BLaER1 (cell line): ENCODE measurements at regions not wholly inside any gene's neighbourhood (a gene's known extent, or its start where the extent isn't known, plus 50 kb on each side); places are given as distances from the start of the nearest gene placed in this dataset.

Source experiments
- H3K27ac ChIP-seq: shearing (Covaris generic); formaldehyde crosslinking; 2 replicates; pipeline ENCODE4 v1.8.1; 2022
- H3K27me3 ChIP-seq: shearing (Covaris generic); formaldehyde crosslinking; 2 replicates; pipeline ENCODE4 v1.8.1; 2022
- H3K36me3 ChIP-seq: shearing (Covaris generic); formaldehyde crosslinking; 2 replicates; pipeline ENCODE4 v1.8.1; 2022
- H3K4me1 ChIP-seq: shearing (Covaris generic); formaldehyde crosslinking; 2 replicates; pipeline ENCODE4 v1.8.1; 2022
- H3K4me2 ChIP-seq: shearing (Covaris generic); formaldehyde crosslinking; 2 replicates; pipeline ENCODE4 v1.8.1; 2022
- H3K4me3 ChIP-seq: shearing (Covaris generic); formaldehyde crosslinking; 2 replicates; pipeline ENCODE4 v1.8.1; 2022
- H3K9ac ChIP-seq: shearing (Covaris generic); formaldehyde crosslinking; 2 replicates; pipeline ENCODE4 v1.8.1; 2022
- H3K9me3 ChIP-seq: shearing (Covaris generic); formaldehyde crosslinking; 2 replicates; pipeline ENCODE4 v1.8.1; 2022
- H4K20me1 ChIP-seq: shearing (Covaris generic); formaldehyde crosslinking; 2 replicates; pipeline ENCODE4 v1.8.1; 2022
- Cebpa-rat ChIP-seq: shearing (Covaris generic); IDR thresholded peaks from 2 replicates; pipeline ENCODE4 v1.8.1; 2022

DNA sequence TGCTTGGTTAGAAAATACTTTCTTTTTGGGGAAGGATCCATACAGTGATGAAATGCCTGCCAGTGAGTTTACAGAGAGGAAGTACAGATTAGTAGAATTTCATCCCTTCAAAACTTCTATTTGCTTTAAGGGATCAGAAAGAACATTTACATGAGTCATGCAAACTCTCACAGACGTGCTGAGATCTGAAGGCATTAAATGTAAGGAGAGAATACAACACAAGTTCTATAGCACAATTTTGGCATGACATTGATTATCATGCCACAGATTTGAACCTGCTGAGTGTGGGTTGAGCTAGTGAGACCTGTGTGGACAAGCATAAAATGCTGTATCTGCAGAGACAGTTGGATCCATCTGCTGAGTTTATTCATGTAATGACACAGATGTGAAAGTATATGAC, 613.6 kb upstream of the SEMA6A start:
- no peaks in the 10 kb centered on the region for H3K36me3 ChIP-seq
- no peak for TF ChIP-seq Cebpa-rat

DNA sequence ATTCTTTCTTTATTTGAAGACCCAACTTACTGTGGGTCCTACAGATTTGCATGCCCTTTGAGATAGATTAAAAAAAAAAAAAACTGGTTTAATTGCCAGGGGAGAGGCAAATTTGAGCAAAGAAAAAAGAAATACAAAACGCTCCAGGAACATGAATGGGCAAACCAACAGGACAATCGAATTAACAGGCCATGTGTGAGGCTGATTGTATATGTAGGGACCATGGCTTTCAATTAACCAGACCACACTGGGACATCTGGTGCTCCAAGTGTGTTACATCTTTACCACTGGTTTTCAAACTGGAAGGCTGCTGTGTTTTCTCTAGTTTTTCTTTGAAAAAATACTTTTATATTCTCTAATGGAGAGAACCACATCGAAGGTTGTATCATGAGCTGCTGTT, 612.1 kb upstream of the SEMA6A start:
- Histone ChIP-seq H4K20me1 (no peaks in the 10 kb centered on the region), H3K4me2 (no peak overlapping the region), H3K27ac (no peak overlapping the region), H3K27me3 (no peaks in the 10 kb centered on the region), H3K4me1 (no peaks in the 10 kb centered on the region), H3K9ac (no peak overlapping the region), H3K4me3 (no peak overlapping the region), H3K36me3 (no peaks in the 10 kb centered on the region), H3K9me3 (no peaks in the 10 kb centered on the region)
- TF ChIP-seq Cebpa-rat: no peak

More for the DNA sequence above, 613.6 kb upstream of the SEMA6A start:
- no peaks in the 10 kb centered on the region for H4K20me1 ChIP-seq
- H3K9me3 ChIP-seq: no peaks in the 10 kb centered on the region
- no peaks in the 10 kb centered on the region for H3K4me1 ChIP-seq
- no peak overlapping the region for H3K4me2 ChIP-seq
- no peak overlapping the region for H3K9ac ChIP-seq
- H3K27me3 ChIP-seq: no peaks in the 10 kb centered on the region
- H3K27ac ChIP-seq: no peak overlapping the region
- H3K4me3 ChIP-seq: no peak overlapping the region

- no peaks in the 10 kb centered on the region for H3K36me3 ChIP-seq
- no peak overlapping the region for H3K4me3 ChIP-seq
- H4K20me1 ChIP-seq: no peaks in the 10 kb centered on the region
- H3K27ac ChIP-seq: no peak overlapping the region
- H3K4me1 ChIP-seq: no peaks in the 10 kb centered on the region
- no peaks in the 10 kb centered on the region for H3K27me3 ChIP-seq
- no peak for TF ChIP-seq Cebpa-rat
- H3K4me2 ChIP-seq: no peak overlapping the region
- H3K9ac ChIP-seq: no peak overlapping the region
- no peaks in the 10 kb centered on the region for H3K9me3 ChIP-seq
These were observed 608.7 kb upstream of the SEMA6A start for GRCh38 chr5:117183326-117183725.

DNA sequence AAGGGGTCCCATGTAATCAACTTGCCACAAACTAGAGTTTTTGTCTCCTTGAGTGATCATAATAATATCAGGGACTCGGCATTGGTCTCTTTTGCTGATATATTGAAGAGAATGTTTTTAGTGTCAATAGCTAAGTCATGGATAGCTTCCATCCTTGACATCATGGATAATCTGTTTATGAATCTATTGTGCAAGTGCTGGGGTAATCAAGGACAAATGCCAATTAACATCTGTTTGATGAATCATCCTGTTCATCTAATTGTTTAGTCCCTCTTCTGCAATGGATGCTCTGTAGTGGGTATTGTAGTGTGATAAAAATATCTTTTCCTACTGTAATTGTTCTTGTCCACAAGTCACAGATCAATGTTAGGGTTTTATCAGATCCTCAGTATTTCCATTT, 607.5 kb upstream of the SEMA6A start:
- Histone ChIP-seq H3K4me2 (no peak overlapping the region), H3K4me3 (no peak overlapping the region), H3K27me3 (no peaks in the 10 kb centered on the region), H3K4me1 (peaks cover 7% of the 10 kb centered on the region; the same call in 1 of the 2 replicates), H3K9ac (no peak overlapping the region), H4K20me1 (no peaks in the 10 kb centered on the region), H3K36me3 (no peaks in the 10 kb centered on the region), H3K27ac (no peak overlapping the region), H3K9me3 (no peaks in the 10 kb centered on the region)
- TF ChIP-seq Cebpa-rat: no peak

DNA sequence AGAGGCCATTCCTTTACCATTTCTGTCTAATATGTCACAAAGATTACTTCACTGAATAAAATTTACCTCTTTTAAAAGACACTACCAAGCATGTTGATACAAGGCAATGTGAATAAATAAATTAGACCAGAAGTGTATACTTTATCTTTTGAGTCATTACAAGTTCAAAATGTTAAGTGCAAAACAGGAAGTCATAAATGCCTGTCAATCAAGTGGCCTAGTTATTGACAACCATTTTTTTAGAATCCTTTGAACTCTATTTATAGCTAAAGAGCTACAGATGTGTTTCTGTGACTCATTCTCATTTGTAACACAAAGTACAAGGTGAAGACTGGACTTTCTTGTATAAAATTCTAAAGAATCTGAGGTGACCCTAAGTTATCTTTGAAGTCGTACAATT, 602.7 kb upstream of the SEMA6A start:
- Histone ChIP-seq H3K4me1 (peaks cover 7% of the 10 kb centered on the region; the same call in 1 of the 2 replicates), H3K27ac (no peak overlapping the region)

GRCh38 chr5:117165068-117165467, 590.4 kb upstream of the SEMA6A start:
- Histone ChIP-seq H3K36me3 (no peaks in the 10 kb centered on the region), H3K4me3 (no peak overlapping the region), H3K27me3 (no peaks in the 10 kb centered on the region), H3K9ac (no peak overlapping the region), H3K4me2 (no peak overlapping the region), H3K4me1 (no peaks in the 10 kb centered on the region), H3K9me3 (no peaks in the 10 kb centered on the region), H3K27ac (no peak overlapping the region), H4K20me1 (no peaks in the 10 kb centered on the region)
- TF ChIP-seq Cebpa-rat: no peak

More for the DNA sequence above, 602.7 kb upstream of the SEMA6A start:
- H4K20me1 ChIP-seq: no peaks in the 10 kb centered on the region
- no peaks in the 10 kb centered on the region for H3K27me3 ChIP-seq
- no peaks in the 10 kb centered on the region for H3K9me3 ChIP-seq
- no peak overlapping the region for H3K4me3 ChIP-seq
- TF ChIP-seq Cebpa-rat: no peak
- H3K9ac ChIP-seq: no peak overlapping the region
- H3K36me3 ChIP-seq: no peaks in the 10 kb centered on the region
- 0 out of 2 replicates have a peak overlapping the region, but pooled peaks have one; percentile 1 for H3K4me2 ChIP-seq

GRCh38 chr5:117161718-117162335, 587.2 kb upstream of the SEMA6A start:
- TF ChIP-seq Cebpa-rat: no peak
- Histone ChIP-seq H3K27ac (no peak overlapping the region), H3K9me3 (no peaks in the 10 kb centered on the region), H3K4me1 (no peaks in the 10 kb centered on the region), H4K20me1 (no peaks in the 10 kb centered on the region), H3K27me3 (no peaks in the 10 kb centered on the region), H3K4me2 (no peak overlapping the region), H3K4me3 (no peak overlapping the region), H3K36me3 (no peaks in the 10 kb centered on the region), H3K9ac (no peak overlapping the region)

- no peak overlapping the region for H3K27ac ChIP-seq
These were observed 585.8 kb upstream of the SEMA6A start for GRCh38 chr5:117160391-117160790.

DNA sequence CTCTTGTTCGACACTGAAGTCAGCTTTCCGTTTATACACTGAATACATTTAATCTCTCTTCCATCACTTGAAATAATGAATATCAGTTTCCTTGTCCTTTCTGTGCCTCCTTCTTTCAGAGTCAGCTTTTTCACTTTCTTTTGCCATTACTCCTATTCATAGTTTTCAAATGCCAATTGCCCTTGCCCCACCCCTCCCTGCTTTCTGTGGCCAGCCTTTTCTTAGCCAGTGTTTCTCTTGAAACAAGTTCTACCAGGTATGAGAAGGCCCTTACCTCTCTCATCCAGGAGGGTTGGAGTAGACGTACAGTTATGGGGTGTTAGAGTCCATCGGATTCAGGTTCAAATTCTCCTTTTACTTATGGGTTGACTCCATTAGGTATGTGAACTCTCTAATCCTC, 574.7 kb upstream of the SEMA6A start:
- Histone ChIP-seq H4K20me1 (no peaks in the 10 kb centered on the region), H3K9ac (no peak overlapping the region), H3K4me1 (peaks cover 8% of the 10 kb centered on the region), H3K27ac (no peak overlapping the region), H3K9me3 (no peaks in the 10 kb centered on the region), H3K4me3 (no peak overlapping the region), H3K4me2 (no peak overlapping the region), H3K27me3 (no peaks in the 10 kb centered on the region), H3K36me3 (no peaks in the 10 kb centered on the region)
- TF ChIP-seq Cebpa-rat: no peak

More at GRCh38 chr5:117160391-117160790, 585.8 kb upstream of the SEMA6A start:
- Histone ChIP-seq H3K4me2 (no peak overlapping the region), H3K4me3 (no peak overlapping the region), H3K4me1 (no peaks in the 10 kb centered on the region), H3K9me3 (no peaks in the 10 kb centered on the region), H3K36me3 (no peaks in the 10 kb centered on the region), H3K9ac (no peak overlapping the region), H3K27me3 (no peaks in the 10 kb centered on the region), H4K20me1 (no peaks in the 10 kb centered on the region)
- TF ChIP-seq Cebpa-rat: no peak

- Histone ChIP-seq H3K27ac (no peak overlapping the region), H3K9ac (no peak overlapping the region), H3K36me3 (no peaks in the 10 kb centered on the region), H3K9me3 (no peaks in the 10 kb centered on the region), H3K4me2 (no peak overlapping the region), H3K4me3 (no peak overlapping the region), H3K4me1 (no peaks in the 10 kb centered on the region), H4K20me1 (no peaks in the 10 kb centered on the region), H3K27me3 (no peaks in the 10 kb centered on the region)
- TF ChIP-seq Cebpa-rat: no peak
These were observed 569.5 kb upstream of the SEMA6A start for GRCh38 chr5:117144086-117144485.

- H3K27ac ChIP-seq: no peak overlapping the region
- no peaks in the 10 kb centered on the region for H3K9me3 ChIP-seq
- no peaks in the 10 kb centered on the region for H4K20me1 ChIP-seq
- no peak overlapping the region for H3K9ac ChIP-seq
- H3K4me2 ChIP-seq: no peak overlapping the region
- no peak overlapping the region for H3K4me3 ChIP-seq
- no peaks in the 10 kb centered on the region for H3K4me1 ChIP-seq
- H3K36me3 ChIP-seq: no peaks in the 10 kb centered on the region
- TF ChIP-seq Cebpa-rat: no peak
- no peaks in the 10 kb centered on the region for H3K27me3 ChIP-seq
These were observed 568.8 kb upstream of the SEMA6A start for GRCh38 chr5:117143406-117143805.
